Activated B cell treated with CpG ODN at 0.5 μM for 24 hours (primary cell): ENCODE measurements at regions not wholly inside any gene's neighbourhood (a gene's known extent, or its start where the extent isn't known, plus 50 kb on each side); places are given as distances from the start of the nearest gene placed in this dataset.

Experiments used
- ATAC-seq: fragments of 200-7000 bp; cut with Tn5 transposase; one replicate; pipeline ENCODE4 v1.10.0; 2021; ENCODE audit warnings: low read depth, mild to moderate bottlenecking, moderate library complexity
- CTCF ChIA-PET: fragments of 350-600 bp; sonication (Branson Sonifier 250); formaldehyde crosslinking; loops from one replicate; lab custom pipeline; 2021; ENCODE audit warnings: antibody characterized with exemption; lab: Charles Lee
- POLR2A ChIA-PET: fragments of 350-600 bp; sonication (Branson Sonifier 250); formaldehyde crosslinking; loops from one replicate; lab custom pipeline; 2021; ENCODE audit warnings: antibody characterized with exemption; lab: Charles Lee
- DNase-seq: peaks from one replicate; pipeline ENCODE4 v3.0.0; 2022
- H3K27ac Mint-ChIP-seq: one replicate; pipeline ENCODE4 v1.8.0; 2020; ENCODE audit warnings: mixed read lengths
- H3K27me3 Mint-ChIP-seq: one replicate; pipeline ENCODE4 v1.8.0; 2021; ENCODE audit warnings: mixed read lengths
- H3K36me3 Mint-ChIP-seq: one replicate; pipeline ENCODE4 v1.8.0; 2021; ENCODE audit warnings: low read depth, mixed read lengths
- H3K4me1 Mint-ChIP-seq: one replicate; pipeline ENCODE4 v1.8.0; 2021; ENCODE audit warnings: mixed read lengths
- H3K4me3 Mint-ChIP-seq: one replicate; pipeline ENCODE4 v1.8.0; 2020; ENCODE audit warnings: mild to moderate bottlenecking, mixed read lengths
- H3K9me3 Mint-ChIP-seq: one replicate; pipeline ENCODE4 v1.8.0; 2020; ENCODE audit warnings: mixed read lengths
- intact Hi-C: fragments of 100-400 bp; cut with micrococcal nuclease; formaldehyde crosslinking; loops from one replicate; pipeline ENCODE4 v1.15.1; 2024
- TF ChIP-seq, protein P1 (sequence below): fragments of 200-600 bp; IDR thresholded peaks from one replicate; pipeline ENCODE4 v1.8.0; 2022; ENCODE audit warnings: antibody characterized with exemption, mild to moderate bottlenecking

DNA sequence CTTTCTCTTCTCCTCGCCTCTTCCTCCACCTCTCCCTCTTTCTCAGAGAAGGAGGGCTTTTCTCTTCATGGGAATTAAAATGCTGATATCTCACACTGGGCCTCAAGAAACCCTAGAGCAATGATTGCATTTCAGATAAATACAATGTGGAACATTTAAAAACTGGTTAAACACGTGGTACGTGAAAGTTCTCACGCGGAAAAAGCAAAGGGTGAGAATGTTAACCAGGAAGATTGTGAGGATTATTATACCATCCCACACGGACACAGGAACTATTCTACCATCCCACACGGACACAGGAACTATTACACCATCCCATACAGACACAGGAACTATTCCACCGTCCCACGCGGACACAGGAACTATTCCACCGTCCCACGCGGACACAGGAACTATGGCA, 182.4 kb downstream of the TMEM18 start:
- no peak for ATAC-seq
- Mint-ChIP-seq H3K27me3 (peaks cover 3% of the 10 kb centered on the region), H3K36me3 (no peaks in the 10 kb centered on the region), H3K9me3 (no peaks in the 10 kb centered on the region), H3K4me3 (no peak overlapping the region), H3K4me1 (no peaks in the 10 kb centered on the region), H3K27ac (no peak overlapping the region)
- POLR2A ChIA-PET: no interaction called here
- TF ChIP-seq, protein P1, sequence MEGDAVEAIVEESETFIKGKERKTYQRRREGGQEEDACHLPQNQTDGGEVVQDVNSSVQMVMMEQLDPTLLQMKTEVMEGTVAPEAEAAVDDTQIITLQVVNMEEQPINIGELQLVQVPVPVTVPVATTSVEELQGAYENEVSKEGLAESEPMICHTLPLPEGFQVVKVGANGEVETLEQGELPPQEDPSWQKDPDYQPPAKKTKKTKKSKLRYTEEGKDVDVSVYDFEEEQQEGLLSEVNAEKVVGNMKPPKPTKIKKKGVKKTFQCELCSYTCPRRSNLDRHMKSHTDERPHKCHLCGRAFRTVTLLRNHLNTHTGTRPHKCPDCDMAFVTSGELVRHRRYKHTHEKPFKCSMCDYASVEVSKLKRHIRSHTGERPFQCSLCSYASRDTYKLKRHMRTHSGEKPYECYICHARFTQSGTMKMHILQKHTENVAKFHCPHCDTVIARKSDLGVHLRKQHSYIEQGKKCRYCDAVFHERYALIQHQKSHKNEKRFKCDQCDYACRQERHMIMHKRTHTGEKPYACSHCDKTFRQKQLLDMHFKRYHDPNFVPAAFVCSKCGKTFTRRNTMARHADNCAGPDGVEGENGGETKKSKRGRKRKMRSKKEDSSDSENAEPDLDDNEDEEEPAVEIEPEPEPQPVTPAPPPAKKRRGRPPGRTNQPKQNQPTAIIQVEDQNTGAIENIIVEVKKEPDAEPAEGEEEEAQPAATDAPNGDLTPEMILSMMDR: no peak
- intact Hi-C loops: no loop called here
- DNase-seq: no peak
- CTCF ChIA-PET: no interaction called here

DNA sequence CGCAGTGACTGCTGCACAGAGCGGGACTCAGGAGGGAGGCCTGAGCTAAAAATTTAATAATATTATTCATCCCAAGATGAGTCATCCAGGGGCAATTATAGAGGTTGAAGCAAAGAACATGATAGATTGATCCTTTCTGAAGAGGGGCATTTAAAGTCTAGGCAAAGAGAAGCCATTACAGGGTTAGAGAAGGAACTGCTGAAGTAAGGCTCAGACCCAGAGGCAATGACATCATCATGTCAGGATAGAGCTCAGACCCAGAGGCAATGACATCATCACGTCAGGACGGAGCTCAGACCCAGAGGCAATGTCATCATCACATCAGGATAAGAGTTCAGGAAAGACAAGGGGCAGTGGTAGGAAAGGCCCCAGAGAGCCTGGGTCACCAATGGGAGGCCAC, 184.0 kb downstream of the TMEM18 start:
- intact Hi-C loops: no loop called here
- no peak overlapping the region for H3K27ac Mint-ChIP-seq

DNA sequence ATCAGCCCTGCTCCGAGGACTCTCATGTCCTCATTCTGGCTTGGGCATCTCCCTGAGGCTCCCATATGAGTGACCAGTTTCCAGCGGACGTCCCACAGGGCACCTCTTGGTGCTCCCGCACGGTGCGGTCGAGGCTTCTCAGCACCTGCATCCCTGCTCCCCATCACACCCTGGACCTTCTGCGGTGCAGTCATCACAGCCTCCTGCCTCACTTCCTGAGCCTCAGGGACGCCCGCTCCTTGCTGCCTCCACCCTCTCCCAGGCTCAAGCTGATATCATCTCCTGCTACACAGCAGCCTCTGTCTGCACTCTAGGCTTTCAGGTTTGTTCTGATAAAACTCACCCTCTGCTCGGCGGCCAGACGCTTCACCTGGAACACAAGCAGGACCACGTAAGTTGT, 185.0 kb downstream of the TMEM18 start:
- TF ChIP-seq, protein P1: no peak
- ChIA-PET CTCF (no interaction called here), POLR2A (no interaction called here)
- Mint-ChIP-seq H3K4me3 (no peak overlapping the region), H3K27ac (no peak overlapping the region), H3K9me3 (no peaks in the 10 kb centered on the region), H3K36me3 (no peaks in the 10 kb centered on the region), H3K4me1 (no peaks in the 10 kb centered on the region), H3K27me3 (peaks cover 3% of the 10 kb centered on the region)
- no peak for ATAC-seq
- DNase-seq: no peak
- intact Hi-C loops: no loop called here

More for the DNA sequence above, 184.0 kb downstream of the TMEM18 start:
- Mint-ChIP-seq H3K9me3 (no peaks in the 10 kb centered on the region), H3K36me3 (no peaks in the 10 kb centered on the region), H3K4me1 (no peaks in the 10 kb centered on the region), H3K4me3 (no peak overlapping the region), H3K27me3 (peaks cover 3% of the 10 kb centered on the region)
- TF ChIP-seq, protein P1: no peak
- ChIA-PET CTCF (no interaction called here), POLR2A (no interaction called here)
- no peak for ATAC-seq
- no peak for DNase-seq

DNA sequence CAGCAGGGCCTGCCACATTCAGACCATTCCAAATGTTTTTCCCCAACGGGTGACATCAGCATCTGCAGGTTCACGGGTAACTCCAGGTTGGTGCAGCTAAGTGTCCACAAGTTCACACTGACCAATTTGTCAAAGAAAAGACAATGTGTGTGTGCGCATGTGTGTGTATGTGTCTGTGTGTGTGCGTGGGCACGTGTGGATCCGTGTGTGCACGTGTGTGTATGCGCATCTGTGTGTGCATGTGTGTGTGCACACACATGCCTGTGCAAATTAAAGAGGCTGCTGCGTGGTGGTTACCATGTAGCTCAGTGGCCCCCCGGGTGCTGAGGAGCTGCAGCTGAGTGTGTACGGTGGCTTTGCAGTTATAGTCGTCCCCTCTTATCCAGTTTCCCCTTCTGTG, 187.4 kb downstream of the TMEM18 start:
- Mint-ChIP-seq H3K27ac (no peak overlapping the region), H3K36me3 (no peaks in the 10 kb centered on the region), H3K9me3 (no peaks in the 10 kb centered on the region), H3K27me3 (peaks cover 3% of the 10 kb centered on the region), H3K4me1 (no peaks in the 10 kb centered on the region), H3K4me3 (no peak overlapping the region)
- intact Hi-C loops: no loop called here
- TF ChIP-seq, protein P1: no peak
- POLR2A ChIA-PET: no interaction called here
- ATAC-seq: no peak
- DNase-seq: no peak
- CTCF ChIA-PET: no interaction called here

DNA sequence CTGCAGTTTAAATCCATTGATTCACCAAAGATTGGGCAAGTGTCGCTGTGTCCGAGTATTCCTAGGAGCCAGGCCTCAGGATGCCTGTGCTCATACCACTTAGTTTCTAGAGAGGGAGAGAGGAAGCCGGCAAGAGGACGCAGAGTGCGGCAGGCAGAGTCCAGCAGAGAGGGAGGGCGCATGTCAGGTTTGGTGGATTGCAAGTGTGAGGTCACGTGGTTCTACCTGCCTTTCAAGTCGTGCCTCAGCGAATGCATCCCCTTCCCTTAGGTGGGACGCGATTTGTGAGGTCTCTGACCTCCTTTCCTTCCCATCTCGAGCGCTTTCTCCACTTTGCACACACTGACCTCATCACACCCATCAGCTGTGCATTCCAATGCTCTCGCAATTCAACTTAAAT, 188.1 kb downstream of the TMEM18 start:
- TF ChIP-seq, protein P1: no peak
- intact Hi-C loops: no loop called here
- Mint-ChIP-seq H3K27ac (no peak overlapping the region), H3K9me3 (no peaks in the 10 kb centered on the region), H3K36me3 (no peaks in the 10 kb centered on the region), H3K4me3 (no peak overlapping the region), H3K4me1 (no peaks in the 10 kb centered on the region), H3K27me3 (peaks cover 3% of the 10 kb centered on the region)
- ChIA-PET CTCF (no interaction called here), POLR2A (no interaction called here)
- DNase-seq (no peak), ATAC-seq (no peak)
